A549 (cell line): ENCODE measurements at regions not wholly inside any gene's neighbourhood (a gene's known extent, or its start where the extent isn't known, plus 50 kb on each side); places are given as distances from the start of the nearest gene placed in this dataset.

Experiments
- CBX2 ChIP-seq: fragments of 200-600 bp; sonication (generic); IDR thresholded peaks from 2 replicates; pipeline ENCODE4 v1.6.1; 2016; ENCODE audit warnings: low read depth, mild to moderate bottlenecking, borderline replicate concordance
- EP300 ChIP-seq, 2 experiments: fragments of >200 bp; sonication (Bioruptor Twin); formaldehyde crosslinking; IDR thresholded peaks; 2 replicates in 1 of 2; 3 replicates in 1 of 2; pipeline ENCODE4 v1.6.1; 2016 to 2017
- ESRRA ChIP-seq: fragments of 150-350 bp; IDR thresholded peaks from 2 replicates; pipeline ENCODE4 v1.6.1; 2014; ENCODE audit warnings: mild to moderate bottlenecking, low read length, borderline replicate concordance
- HDAC2 ChIP-seq: fragments of 200-600 bp; sonication (generic); IDR thresholded peaks from 2 replicates; pipeline ENCODE4 v1.6.1; 2016
- MYC ChIP-seq: IDR thresholded peaks from 2 replicates; pipeline ENCODE4 v1.6.1; 2012; ENCODE audit warnings: mild to moderate bottlenecking, inconsistent platforms, low read length, improper control_type of control experiment, borderline replicate concordance
- POLR2A ChIP-seq: IDR thresholded peaks from 2 replicates; pipeline ENCODE4 v1.6.1; 2012; ENCODE audit warnings: mild to moderate bottlenecking, low read length
- RAD21 ChIP-seq, 2 experiments: fragments of >200 bp in 1 of 2; sonication (Bioruptor Twin) in 1 of 2; formaldehyde crosslinking in 1 of 2; IDR thresholded peaks in 1 of 2; conservative IDR thresholded peaks in 1 of 2; 2 replicates in 1 of 2; 3 replicates in 1 of 2; pipeline ENCODE4 v1.6.1; 2012 to 2018; ENCODE audit warnings: inconsistent platforms in 1 of 2
- SMC3 ChIP-seq: fragments of >200 bp; sonication (Bioruptor Twin); formaldehyde crosslinking; IDR thresholded peaks from 3 replicates; pipeline ENCODE4 v1.6.1; 2018; ENCODE audit warnings: inconsistent platforms
- SREBF2 ChIP-seq: fragments of 450-650 bp; IDR thresholded peaks from 2 replicates; pipeline ENCODE4 v1.6.1; 2014; ENCODE audit warnings: mild to moderate bottlenecking, moderate library complexity
- TF ChIP-seq, protein P1 (sequence below): fragments of >200 bp; sonication (Bioruptor Twin); formaldehyde crosslinking; IDR thresholded peaks from 3 replicates; pipeline ENCODE4 v1.5.1; 2016
- TF ChIP-seq, protein P2 (sequence below): fragments of 250-450 bp; sonication (Bioruptor Pico); IDR thresholded peaks from 2 replicates; pipeline ENCODE4 v1.5.0; 2021; ENCODE audit warnings: mild to moderate bottlenecking, moderate library complexity, borderline replicate concordance

DNA sequence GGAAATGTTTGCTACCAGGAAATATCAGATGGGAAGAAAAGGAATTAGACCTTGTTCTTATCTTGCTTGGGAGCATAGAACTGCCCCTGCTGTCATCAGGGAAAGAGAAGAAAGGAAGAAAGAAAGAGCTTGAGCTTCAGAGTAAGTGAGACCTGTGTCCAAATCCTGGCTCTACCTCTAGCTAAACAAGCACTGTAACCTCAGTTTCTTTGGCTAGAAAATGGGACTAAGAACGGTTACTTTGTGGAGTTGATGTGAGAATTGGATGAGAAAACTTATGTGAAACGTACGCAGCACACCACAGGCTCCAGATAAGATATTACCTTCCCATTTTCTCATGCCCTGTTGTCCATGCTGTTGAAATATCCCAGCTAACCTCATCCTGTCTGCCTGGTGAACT lies 57.1 kb upstream of the CREB3L1 start:
- TF ChIP-seq, protein P1, sequence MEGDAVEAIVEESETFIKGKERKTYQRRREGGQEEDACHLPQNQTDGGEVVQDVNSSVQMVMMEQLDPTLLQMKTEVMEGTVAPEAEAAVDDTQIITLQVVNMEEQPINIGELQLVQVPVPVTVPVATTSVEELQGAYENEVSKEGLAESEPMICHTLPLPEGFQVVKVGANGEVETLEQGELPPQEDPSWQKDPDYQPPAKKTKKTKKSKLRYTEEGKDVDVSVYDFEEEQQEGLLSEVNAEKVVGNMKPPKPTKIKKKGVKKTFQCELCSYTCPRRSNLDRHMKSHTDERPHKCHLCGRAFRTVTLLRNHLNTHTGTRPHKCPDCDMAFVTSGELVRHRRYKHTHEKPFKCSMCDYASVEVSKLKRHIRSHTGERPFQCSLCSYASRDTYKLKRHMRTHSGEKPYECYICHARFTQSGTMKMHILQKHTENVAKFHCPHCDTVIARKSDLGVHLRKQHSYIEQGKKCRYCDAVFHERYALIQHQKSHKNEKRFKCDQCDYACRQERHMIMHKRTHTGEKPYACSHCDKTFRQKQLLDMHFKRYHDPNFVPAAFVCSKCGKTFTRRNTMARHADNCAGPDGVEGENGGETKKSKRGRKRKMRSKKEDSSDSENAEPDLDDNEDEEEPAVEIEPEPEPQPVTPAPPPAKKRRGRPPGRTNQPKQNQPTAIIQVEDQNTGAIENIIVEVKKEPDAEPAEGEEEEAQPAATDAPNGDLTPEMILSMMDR = no peak
- TF ChIP-seq SREBF2 (no peak), MYC (no peak), RAD21 (conservative IDR thresholded peaks at IDR 0.05 in 1 of 2, IDR thresholded peaks at IDR 0.05 in 1 of 2) (no peak), SMC3 (no peak), HDAC2 (no peak), EP300 (IDR thresholded peaks at IDR 0.05) (no peak), CBX2 (no peak), POLR2A (no peak), ESRRA (no peak)
- TF ChIP-seq, protein P2, sequence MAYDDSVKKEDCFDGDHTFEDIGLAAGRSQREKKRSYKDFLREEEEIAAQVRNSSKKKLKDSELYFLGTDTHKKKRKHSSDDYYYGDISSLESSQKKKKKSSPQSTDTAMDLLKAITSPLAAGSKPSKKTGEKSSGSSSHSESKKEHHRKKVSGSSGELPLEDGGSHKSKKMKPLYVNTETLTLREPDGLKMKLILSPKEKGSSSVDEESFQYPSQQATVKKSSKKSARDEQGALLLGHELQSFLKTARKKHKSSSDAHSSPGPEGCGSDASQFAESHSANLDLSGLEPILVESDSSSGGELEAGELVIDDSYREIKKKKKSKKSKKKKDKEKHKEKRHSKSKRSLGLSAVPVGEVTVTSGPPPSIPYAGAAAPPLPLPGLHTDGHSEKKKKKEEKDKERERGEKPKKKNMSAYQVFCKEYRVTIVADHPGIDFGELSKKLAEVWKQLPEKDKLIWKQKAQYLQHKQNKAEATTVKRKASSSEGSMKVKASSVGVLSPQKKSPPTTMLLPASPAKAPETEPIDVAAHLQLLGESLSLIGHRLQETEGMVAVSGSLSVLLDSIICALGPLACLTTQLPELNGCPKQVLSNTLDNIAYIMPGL (CRISPR knock-in tag) = no peak
